Omental fat pad (tissue), 3 donors: ENCODE measurements at regions not wholly inside any gene's neighbourhood (a gene's known extent, or its start where the extent isn't known, plus 50 kb on each side); places are given as distances from the start of the nearest gene placed in this dataset.

Experiments used
- ATAC-seq: fragments of 150-250 bp; one replicate; pipeline ENCODE4 v1.9.1; 2016; ENCODE audit warnings: mild to moderate bottlenecking, moderate library complexity; ENCODE audit not compliant: low FRiP score
- DNase-seq: peaks from one replicate; pipeline ENCODE4 v3.0.0-alpha.2; 2019; ENCODE audit warnings: low spot score
- TF ChIP-seq, protein P1 (sequence below), 3 donors: fragments of 450-650 bp; IDR thresholded peaks; one replicate each; pipeline ENCODE4 v1.5.1; 2016 to 2017; ENCODE audit warnings: antibody characterized with exemption in 3 of 3, mild to moderate bottlenecking in 3 of 3, moderate library complexity in 2 of 3

DNA sequence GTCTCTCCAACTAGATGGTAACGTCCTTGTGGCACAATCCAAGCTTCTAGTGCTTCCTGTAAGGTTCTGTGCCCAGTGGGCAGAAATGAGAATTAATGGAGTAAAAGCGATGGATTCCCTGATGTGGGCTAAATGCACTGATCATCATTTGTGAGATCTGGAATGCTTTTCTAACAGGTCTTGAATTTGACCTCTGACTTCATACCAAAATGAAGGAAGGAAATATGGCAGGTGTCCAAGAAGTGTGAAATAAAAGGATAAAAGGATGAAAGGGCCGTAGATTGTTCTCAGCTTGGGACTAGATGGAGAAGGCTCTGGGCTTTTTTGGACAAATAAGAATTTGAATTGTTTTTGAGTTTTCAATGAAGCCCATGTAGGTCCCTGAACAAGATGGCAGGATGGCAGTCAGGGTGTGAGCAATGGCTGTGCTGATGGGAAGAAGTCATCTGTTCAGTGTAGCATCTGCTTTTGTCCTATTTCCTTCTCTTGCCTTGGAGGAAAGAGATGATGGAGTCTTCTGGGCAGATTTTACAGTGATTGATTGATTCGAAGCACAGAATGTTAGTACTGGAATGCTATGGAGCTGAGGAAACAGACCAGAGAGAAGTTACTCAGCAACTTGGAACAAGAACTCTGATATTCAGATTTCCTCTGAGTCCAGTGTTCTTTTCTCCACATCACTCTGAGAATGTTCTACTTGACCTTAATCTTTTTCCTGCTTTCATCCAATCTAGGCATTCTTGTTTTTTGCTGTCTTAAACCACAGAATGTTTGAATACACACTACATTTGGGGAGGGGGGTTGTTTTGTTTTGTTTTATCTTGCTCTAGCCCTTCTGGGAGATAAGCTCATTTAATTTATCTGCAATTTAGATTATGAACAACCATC, 286.0 kb downstream of the HLX start:
- DNase-seq: no peak
- ATAC-seq: no peak
- TF ChIP-seq, protein P1, sequence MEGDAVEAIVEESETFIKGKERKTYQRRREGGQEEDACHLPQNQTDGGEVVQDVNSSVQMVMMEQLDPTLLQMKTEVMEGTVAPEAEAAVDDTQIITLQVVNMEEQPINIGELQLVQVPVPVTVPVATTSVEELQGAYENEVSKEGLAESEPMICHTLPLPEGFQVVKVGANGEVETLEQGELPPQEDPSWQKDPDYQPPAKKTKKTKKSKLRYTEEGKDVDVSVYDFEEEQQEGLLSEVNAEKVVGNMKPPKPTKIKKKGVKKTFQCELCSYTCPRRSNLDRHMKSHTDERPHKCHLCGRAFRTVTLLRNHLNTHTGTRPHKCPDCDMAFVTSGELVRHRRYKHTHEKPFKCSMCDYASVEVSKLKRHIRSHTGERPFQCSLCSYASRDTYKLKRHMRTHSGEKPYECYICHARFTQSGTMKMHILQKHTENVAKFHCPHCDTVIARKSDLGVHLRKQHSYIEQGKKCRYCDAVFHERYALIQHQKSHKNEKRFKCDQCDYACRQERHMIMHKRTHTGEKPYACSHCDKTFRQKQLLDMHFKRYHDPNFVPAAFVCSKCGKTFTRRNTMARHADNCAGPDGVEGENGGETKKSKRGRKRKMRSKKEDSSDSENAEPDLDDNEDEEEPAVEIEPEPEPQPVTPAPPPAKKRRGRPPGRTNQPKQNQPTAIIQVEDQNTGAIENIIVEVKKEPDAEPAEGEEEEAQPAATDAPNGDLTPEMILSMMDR (IDR thresholded peaks at IDR 0.05): no peak

DNA sequence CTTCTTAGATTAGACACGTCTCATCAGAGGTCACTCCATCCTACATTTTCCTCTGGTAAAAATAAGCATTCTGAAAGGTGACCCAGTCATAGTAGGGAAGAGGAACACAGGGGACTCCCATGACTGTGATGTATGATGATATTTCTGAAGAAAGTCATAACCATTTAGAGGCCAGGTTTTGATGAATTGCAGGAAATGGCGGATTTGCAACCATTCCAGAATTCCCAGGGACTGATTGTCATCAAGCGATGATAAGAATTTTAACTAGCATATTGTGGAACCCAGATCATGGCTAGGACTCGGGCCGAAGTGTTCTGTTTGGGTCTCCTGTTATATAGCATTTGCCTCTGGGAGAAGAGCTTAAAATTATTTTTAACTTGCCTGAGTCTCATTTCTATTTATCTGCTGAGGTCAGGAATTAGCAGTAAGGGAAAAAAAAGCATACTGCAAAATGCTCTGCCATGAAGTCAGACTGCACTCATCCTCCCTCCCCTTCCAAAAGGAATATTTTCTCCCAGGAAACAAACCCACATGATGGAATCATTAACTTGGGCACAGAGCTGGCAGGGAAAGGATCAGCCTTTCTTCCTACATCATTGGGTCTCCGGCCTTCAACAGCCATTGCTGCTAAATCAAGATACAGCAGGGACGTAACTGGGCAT, 286.7 kb downstream of the HLX start:
- ATAC-seq (no peak), DNase-seq (no peak)
- TF ChIP-seq, protein P1 (IDR thresholded peaks at IDR 0.05): no peak

DNA sequence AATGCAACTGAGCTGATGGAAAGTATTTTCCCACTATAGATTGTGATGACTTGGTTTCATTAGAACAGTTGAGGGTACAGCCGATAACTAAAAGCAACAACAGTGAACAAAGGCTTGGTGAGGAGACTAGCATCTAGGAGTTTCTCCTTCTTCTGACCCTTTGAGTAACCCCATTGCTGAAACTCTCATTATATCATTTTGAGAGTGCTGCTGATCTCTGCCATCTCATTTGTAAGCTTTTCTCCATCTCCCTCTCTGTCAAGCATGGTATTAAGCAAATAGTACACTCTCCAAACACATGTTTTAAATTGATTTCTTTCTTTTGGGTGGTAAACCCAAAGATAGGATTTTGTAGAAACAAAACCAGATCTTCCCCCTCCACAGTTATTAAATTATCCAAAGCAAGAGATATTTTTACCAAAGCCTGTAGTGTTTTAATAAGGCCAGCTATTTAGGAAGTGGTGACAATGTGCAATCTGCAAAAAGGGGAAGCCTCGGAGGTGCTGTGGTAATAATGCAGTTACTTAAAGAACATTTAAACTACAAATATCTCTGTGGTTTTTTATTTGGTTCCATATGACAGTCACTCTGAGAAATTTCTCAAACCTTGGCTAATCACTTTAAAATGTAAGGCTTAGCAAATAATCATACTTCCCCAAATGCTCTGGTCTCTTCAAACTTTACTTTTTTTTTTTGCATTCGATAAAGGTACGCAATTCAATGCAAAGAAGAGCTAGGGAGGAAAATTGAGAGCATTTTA, 287.5 kb downstream of the HLX start:
- ATAC-seq (no peak), DNase-seq (no peak)
- TF ChIP-seq, protein P1 (IDR thresholded peaks at IDR 0.05): no peak

DNA sequence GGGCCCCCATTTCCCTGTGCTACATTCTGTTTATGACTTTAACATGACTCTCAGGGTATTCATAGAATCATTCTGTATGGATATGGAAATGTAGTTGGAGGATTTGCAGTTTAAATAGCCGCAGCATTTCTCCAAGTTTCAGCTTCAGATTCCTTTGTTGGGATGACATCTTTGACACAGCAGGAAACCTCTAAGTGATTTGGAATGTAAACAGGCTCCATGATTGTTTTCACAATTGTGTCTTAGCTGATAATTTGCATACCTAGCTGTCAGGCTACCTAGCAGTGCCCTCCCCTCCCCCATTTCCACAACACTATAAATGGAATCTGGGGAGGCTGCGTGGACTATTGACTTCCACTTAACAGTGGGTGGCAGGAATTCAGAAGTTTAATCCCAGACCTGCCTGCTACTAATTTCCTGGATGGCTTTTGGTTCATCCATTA, 290.2 kb downstream of the HLX start:
- TF ChIP-seq, protein P1 (IDR thresholded peaks at IDR 0.05): no peak
- DNase-seq (no peak), ATAC-seq (no peak)

DNA sequence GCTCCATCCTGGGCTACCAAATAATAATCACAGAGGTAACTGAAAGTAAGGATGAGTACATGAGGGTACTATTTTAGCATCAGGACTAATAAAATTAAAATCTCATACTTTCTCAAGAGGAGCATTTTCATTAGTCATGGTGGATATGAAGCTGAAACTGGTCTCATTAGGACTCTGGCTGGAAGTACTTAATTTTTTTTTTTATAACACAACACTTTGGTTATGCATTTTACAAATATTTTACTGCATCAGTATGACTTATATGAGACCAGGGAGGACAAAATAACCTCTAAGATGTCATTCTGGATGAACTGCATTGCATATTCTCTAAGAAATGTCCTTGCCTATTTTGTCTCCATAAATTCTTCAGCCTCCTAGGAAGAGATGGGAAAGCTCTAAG, 290.9 kb downstream of the HLX start:
- ATAC-seq (no peak), DNase-seq (no peak)
- TF ChIP-seq, protein P1 (IDR thresholded peaks at IDR 0.05): no peak

DNA sequence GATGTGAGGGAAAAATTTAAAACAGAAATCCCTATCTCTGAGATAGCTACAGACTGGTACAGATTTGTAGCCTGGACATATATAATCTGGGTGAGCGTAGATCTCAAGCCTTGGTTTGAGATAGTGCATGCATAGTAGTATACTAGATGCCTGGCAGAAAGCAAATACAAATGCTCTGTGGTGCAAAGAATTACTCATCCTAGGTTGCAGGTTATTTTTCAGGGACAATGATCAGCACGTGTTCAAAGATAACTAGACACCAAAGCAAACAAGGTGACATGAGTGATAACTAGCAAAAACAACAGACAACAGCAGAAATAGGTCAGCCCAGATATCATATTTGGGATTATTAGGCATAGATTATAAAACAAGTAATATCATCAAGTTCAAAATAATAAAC, 292.5 kb downstream of the HLX start:
- DNase-seq (no peak), ATAC-seq (no peak)
- TF ChIP-seq, protein P1 (IDR thresholded peaks at IDR 0.05): no peak
